Stimulated activated CD4-positive, alpha-beta T cell treated with anti-CD3 and anti-CD28 coated beads, TNF-alpha, amount 100 ng/mL, for 1 hour (primary cell): ENCODE measurements at regions not wholly inside any gene's neighbourhood (a gene's known extent, or its start where the extent isn't known, plus 50 kb on each side); places are given as distances from the start of the nearest gene placed in this dataset.
"Not testable (repeated sequence)": the region's sequence is repeated elsewhere in the genome, so short reads cannot be mapped to it uniquely, and the experiment has no call there.

Experiments
- DNase-seq, 3 donors: peaks; one replicate each; pipeline ENCODE4 v3.0.0-alpha.2; 2020; ENCODE audit warnings: low read depth in 3 of 3, low spot score in 1 of 3

DNA sequence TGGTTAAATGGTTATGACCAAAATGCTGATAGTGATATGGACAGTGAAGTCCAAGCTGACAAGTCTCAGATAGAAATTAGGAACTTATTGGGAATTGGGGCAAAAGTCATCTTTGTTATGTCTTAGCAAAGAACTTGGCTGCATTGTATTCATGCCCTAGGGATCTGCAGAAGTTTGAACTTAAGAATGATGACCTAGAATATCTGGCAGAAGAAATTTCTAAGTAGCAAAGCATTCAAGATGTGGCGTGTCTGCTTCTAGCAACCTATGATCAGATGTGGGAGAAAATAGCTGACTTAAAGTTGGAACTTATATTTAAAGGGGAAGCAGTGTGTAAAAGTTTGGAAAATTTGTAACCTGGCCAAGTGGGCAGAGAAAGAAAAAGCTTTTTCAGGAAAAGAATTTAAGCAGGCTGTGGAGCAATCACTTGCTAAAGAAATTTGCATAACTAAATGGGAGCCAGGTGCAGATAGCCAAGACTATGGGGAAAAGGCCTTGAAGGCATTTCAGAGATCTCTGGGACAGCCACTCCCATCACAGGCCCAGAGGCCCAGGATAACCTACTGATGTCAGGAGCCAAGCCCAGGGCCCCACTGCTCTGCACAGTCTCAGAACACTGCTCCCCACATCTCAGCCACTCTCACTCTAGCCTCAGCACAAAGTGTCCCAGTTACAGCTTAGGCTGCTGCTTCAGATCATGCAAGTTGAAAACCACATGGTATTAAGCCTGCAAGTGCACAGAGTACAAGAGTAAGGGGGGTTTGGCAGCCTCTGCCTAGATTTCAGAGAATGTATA, 147.8 kb upstream of the TGFBR2 start:
- no peak for DNase-seq

DNA sequence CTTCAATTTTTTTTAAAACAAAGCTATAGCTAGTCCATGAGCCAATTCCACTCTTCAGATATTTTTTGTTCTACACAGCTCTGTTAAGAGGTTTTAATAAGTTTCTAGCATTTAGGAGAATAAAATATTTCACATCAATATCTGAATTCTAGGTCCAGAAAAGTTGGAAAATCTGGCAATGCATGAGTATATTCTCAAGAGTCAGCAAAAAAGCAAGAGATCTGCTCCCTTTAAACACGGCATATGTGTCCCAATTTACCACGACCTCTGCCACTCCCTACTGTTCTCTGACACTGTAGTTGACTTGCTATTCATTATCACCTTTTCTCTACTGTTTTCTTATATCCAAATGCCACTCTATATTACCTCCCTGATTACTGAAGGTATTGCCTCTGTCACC, 145.1 kb upstream of the TGFBR2 start:
- no peak for DNase-seq

DNA sequence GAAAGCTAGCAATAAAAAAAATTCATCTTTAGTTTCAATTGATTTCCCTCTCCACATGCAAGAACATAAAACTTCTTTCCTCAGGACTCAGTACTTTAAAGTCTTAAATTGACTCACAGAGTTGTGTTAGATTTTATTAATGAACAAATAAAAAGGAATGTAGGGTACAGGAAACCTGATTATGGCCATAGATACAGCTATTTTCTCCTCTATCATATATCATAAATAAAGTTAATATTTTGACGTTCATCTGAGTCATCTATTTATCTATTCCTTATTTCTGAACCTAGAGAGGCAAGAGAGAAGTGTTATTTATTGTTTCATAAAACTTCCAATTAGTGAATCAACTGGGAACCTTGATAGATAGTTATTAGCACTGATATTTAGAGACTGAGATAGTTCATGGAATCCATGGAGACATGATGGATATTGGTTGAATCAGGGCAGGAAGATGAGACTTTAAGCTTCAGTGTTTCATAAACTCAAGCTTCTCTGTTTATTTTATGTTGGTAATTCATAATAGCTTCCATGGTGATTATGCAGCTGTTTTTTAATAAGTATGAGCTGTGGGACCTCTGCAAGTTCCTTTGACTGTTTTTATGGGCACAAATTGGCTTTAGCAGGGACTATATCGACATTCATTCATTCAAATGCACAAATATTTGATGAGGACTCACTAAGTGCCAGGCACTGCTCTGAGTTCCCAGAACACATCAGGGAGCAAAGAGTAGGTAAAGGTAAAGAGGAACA, 143.5 kb upstream of the TGFBR2 start:
- no peak for DNase-seq

DNA sequence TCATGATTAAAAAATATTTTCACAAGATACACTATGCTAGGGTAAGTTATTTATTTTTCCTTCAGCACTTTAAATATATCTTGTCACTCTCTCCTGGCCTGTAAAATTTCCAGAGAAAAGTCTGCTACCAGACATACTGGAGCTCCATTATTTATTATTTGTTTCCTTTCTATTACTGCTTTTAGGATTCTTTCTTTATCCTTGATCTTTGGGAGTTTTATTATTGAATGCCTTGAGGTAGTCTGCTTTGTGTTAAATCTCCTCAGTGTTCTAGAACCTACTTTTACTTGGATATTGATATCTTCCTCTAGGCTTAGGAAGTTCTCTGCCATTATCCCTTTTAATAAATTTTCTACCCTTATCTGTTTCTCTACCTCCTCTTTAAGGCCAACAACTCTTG, 142.0 kb upstream of the TGFBR2 start:
- no peak for DNase-seq

DNA sequence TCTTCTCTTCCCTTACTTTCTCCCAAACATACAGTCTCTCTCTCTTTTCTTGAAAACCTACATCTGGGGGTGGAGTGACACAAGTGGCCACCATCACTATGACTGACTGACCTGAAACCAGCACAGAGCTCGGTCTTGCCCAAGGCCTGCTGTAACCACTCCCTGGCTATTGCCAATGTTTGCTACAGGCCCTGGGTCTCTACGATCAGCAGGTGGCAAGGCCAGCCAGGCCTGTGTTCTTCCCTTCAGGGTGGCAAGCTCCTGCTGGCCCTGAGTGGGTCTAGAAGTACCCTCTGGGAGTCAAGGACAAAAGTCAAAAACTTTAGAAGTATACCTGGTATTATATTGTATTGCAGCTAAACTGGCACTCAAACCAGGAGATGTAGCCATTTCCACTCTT, 140.9 kb upstream of the TGFBR2 start:
- no peak for DNase-seq

DNA sequence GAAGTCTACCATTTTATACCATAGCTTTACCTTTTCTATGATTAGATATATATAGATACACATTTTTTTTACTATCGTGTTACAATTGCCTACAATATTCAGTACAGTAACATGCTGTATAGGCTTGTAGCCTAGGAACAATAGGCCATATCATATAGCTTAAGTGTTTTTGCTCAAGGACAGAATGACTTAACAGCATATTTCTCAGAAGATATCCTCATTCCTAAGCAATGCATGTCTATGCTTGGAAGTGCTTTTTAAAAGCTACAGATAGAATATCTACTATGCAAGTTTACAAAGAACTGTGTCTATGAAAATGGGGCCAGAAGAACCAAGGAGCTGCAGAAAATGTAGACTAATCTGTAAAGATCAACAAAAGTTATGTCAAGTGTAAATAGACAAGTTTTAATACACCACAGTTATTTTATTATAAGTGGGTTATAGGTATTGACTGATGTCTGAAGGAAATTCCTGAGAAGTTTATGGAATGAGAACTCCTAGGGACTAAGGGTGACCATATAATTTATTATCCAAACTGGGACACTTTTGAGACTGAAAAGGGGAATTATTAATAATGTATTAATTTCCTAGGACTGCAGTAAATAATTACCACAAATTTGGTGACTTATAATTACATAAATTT, 138.7 kb upstream of the TGFBR2 start:
- no peak for DNase-seq

DNA sequence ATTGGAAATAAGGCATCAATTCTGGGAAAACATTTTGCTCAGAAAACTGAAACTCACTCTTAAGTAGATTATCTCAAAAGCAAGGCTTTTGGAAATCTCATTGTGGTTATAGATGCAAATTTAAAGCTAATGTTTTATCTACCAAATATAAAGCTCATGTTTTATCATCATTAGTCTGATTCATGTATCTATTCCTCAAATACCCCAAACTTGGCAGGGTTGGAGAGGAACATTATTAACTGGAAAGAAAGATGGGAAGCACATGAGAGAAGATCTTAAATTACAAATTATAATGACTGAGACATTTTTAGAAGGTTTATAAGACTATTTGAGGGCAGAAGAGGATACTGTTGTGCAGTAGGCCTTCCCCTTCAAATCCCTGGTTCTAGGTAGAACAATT, 137.3 kb upstream of the TGFBR2 start:
- no peak for DNase-seq

DNA sequence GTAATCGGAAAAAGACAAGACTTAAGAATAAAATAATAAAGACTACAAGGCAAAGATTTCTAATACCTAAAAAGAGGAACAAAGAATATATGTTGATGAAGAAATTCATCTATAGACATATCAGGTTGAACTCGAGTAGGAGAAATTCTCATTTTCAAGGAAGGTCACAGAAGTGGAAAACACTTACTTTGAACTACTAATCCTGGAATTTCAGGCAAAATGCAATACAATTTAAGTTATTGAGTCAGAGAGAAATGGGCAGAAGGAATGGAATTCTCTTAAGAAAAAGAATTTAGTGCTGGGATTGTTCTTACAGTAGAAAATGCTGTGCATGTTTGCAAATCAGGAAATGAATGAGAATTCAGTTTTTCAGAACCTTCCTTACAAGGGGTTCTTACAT, 135.9 kb upstream of the TGFBR2 start:
- no peak for DNase-seq

DNA sequence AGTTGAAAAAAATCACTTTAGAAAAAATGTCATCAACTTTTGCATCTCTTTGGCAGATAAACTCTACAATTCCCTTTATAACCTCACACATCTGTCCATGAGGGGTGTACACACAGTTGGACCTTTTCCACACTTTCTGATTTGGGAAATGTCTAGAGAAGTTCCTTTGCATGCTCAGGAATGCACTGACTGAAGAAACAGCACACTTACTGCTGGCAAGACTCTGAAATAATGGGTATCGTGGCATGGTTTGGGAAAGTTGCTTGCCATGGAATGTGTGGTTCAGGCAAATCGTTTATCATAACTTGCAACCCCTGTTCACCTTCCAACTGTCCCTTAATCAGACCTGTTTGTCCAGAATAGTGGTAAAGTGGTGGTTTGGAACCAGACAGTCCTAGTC, 135.3 kb upstream of the TGFBR2 start:
- DNase-seq: no peak

DNA sequence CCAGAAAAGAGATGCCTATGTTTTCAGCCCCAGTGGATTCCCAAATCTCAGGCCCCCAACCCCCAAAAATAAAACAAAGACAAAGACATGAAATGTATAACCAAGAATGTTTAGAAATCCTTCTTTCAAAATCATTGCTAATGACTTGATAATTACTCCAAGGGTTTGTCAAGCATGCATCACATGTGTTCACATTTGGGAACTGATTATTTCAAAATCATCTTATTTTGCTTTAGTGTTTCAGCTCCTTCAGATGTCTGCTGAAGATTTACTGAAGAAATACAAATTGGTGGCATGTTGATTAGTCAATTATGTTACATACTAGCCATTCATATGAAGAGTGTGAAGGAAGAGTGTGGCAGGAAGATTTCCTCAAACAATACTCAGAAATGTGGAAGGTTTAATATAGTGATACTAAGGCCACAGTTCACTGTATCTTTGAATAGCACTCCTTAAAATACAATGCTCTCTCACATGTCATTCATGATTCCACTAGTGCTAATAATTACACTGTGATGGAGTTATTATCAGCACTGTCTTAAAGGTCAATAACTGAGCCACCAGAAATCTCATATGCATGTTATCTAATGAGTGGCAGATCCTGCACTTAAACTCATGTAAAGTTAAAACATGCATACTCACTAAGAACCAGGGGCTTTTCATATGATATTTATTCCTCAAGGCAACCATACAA, 134.5 kb upstream of the TGFBR2 start:
- no peak for DNase-seq

DNA sequence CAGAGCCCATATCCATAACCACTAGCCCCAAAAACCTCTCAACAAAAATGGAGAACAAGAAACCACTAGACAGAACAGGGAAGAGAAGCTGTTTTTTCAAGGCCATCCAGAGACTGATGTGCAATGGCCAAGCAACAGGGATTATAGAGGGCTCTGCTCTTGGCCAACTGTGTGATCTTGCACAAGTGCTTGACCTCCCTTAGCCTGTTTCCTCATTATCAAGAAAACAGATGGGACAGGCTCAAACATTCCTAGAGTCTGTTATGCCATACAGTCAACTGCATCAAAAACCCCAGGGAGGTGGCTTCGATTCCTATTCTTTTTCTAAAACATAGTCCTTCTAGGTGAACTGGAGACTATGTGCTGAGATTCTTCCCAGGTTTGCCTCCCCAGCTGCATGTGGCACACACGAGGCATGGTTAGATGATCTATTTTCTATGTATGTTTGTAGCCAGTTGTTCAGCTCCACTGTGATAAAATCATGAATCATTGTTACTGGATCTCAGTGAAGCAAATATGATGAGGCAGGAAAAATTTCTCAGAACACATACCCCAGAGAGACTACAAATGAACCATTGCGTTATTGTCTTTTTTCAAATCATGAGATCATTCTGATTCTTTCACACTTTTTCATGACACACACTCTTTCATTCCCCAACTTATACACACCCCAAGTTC, 132.9 kb upstream of the TGFBR2 start:
- no peak for DNase-seq

DNA sequence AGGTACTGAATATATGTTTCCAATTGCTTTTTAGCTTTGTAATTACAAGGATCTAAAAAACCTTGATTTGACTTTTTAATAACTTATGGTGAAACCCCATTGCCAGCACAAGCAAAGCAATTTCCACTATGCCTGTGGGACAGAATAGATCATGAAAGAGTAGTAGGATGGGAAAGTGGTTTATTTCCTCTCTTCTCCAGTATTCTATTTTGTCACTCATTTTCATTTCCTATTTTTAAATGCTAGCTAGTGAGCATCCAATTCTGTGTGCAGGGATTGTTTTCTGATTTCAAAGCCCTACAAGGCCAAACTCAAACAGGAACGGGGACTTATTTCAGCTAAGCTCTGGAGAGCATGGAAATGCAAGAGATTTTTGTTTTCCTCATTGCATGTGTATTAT, 132.0 kb upstream of the TGFBR2 start:
- no peak for DNase-seq

DNA sequence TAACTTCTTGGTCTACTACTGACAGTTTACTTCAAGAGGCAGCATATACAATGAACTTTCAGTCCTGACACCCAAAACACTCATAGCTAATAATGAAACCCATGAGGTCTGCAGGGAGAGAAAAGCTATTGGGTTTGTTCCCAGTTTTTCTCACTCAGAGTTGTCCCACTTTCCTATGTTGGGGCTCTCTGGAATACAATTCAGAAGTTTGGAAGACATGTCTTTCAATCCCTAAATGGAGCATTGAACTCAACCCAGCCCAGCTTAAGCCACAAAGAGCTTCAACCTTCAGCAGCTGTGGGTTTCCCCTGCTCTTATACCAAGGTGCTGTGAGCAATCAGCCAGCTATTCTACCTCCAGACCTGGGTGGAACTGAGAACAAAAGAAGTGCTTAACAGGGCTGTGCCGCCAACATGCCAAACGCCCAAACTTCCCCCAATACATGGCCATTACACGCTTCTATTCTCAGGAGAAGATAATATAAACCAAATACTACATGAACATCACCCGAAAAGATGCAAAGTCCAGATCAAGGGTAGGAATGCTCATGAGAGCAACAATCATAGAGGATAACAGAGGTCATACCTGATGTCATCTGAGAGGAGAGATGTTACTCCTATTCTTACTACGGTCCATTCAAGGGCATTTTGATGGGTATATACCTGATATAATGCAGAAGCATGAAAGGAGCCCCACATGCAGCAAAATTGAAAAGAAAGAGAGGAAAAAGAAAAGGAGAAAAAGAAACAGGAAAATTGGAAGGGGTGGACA, 131.2 kb upstream of the TGFBR2 start:
- DNase-seq: no peak

DNA sequence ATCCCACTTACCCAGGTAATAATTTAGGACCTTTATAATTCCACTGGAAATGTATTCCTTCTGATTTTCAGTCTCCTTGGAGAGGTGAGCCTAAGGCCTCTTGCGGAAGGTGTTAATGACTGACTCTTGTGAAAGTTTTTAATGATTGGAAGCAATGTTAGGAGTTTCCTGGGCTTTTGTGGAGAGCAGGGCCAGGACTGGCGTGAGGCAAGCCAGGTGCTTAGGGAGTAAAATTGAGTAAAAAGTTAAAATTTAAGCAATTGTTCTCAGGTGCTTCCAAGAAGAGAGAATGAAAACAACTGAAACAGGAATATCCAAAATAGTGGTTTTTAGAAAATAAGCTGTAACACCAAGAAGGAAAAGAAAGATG, 130.6 kb upstream of the TGFBR2 start:
- no peak for DNase-seq

DNA sequence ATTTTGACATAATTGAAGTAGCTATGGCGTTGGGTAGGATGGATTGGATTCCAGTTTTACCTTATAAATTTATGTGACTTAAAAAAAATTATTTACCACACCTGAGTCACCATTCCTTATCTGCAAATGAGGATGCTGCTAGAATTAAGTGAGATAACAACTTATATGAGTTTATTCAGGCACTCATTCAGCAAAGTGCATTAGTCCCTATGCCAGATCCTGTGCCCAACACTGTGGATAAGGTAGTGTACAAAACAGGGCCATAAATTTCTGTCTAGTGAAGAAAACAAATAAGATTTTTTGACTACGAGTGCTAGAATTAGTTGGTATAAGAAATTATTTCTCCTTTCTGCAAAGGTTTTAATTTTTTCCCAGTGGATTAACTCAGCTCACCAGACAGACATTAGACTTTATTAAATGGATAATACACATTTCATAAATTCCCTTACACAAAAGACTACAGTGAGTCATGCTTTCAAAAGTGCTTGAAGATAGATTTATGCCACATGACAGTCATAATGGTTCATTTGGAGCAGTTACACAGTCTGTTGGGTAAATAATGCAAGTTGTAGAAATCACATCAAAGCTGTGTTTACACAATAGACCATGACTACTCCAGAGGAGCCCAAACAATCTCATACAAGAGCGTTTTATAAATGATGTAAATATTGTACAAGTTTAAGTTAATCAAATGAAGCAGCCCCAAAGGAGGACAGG, 129.9 kb upstream of the TGFBR2 start:
- DNase-seq: no peak

DNA sequence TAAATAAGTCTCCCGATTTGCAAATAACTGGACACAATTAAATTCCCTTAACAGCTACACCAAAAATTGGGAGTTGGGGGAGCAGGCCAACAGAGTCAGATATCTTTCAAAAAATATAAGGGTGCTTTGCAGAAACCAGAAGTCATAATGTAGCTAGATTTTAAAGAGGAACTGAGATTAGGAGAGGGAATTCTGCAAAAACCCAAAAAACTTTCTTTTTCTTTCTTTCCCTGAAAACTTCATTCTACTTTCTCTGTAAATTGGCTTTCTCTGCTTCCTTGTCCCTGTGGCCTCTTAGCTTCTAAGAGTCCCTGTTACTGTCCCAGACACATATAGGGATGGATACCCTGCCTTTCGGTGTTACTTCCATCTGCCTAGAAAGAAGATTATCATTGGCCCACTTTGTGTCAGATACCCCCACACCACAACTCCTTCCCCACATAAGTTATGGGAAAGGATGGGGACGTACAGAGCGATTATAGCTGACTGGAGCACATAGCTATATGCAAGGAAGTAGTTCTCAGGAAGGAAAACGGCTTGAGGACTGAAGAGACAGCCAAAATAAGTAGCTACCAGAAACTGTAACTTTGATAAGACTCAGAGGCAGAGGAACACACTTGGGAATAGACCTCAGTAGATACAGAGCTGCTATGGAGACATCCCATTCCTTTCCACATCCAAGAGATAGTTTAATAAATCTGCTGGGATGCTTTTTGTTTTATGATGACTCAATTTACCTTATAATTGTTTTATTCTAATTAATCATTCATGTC, 129.1 kb upstream of the TGFBR2 start:
- no peak for DNase-seq

DNA sequence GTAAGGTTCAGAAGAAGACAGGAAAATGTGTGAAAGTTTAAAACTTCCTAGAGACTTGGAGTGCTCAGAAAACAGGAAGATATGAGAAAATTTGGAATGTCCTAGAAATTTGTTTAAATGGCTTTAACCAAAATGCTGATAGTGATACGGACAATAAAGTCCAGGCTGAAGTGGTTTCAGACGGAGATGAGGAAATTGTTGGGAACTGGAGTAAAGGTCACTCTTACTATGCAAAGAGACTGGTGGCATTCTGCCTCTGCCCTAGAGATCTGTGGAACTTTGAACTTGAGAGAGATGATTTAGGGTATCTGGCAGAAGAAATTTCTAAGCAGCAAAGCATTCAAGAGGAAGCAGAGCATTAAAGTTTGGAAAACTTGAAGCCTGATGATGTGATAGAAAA, 126.7 kb upstream of the TGFBR2 start:
- DNase-seq: not testable (repeated sequence)

DNA sequence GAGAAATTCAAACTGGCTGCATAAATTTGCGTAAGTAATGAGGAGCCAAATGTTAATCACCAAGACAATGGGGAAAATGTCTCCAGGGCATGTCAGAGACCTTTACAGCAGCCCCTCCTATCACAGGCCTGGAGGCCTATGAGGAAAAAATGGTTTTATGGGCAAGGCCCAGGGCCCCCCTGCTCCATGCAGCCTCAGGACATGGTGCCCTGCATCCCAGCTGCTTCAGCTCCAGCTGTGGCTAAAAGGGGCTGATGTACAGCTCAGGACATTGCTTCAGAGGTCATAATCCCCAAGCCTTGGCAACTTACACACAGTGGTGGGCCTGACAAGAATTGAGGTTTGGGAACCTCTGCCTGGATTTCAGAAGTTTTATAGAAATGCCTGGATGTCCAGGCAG, 126.2 kb upstream of the TGFBR2 start:
- DNase-seq: not testable (repeated sequence)

DNA sequence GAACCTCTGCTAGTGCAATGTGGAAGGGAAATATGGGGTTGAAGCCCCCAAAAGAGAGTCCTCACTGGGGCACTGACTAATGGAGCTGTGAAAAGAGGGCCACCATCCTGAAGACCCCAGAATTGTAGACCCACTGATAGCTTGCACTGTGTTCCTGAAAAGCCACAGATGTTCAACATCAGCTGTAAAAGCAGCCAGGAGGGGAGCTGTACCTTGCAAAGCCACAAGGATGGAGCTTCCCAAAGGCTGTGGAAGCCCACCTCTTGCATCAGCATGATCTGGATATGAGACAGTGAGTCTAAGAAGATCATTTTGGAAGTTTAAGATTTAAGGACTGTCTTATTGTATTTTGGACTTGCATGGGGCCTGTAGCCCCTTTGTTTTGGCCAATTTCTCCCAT, 125.8 kb upstream of the TGFBR2 start:
- no peak for DNase-seq
